Hepatocyte (in vitro differentiated cells): ENCODE measurements at regions not wholly inside any gene's neighbourhood (a gene's known extent, or its start where the extent isn't known, plus 50 kb on each side); places are given as distances from the start of the nearest gene placed in this dataset.

Source experiments
- DNase-seq: peaks from one replicate; pipeline ENCODE4 v3.0.0-alpha.2; 2016; ENCODE audit warnings: low spot score
- H2AFZ ChIP-seq: fragments of 200-600 bp; sonication (generic); 2 replicates; pipeline ENCODE4 v1.6.0; 2016; ENCODE audit warnings: antibody characterized with exemption, mild to moderate bottlenecking
- H3K27ac ChIP-seq: fragments of 200-600 bp; sonication (generic); 2 replicates; pipeline ENCODE4 v1.5.1; 2016; ENCODE audit warnings: mild to moderate bottlenecking
- H3K27me3 ChIP-seq: fragments of 200-600 bp; sonication (generic); 2 replicates; pipeline ENCODE4 v1.6.1; 2016
- H3K36me3 ChIP-seq: fragments of 200-600 bp; sonication (generic); replicated peaks from 2 replicates; pipeline ENCODE4 v1.5.1; 2016; ENCODE audit warnings: low read depth; ENCODE audit not compliant: insufficient read depth
- H3K4me1 ChIP-seq: fragments of 200-600 bp; sonication (generic); 2 replicates; pipeline ENCODE4 v1.5.1; 2016; ENCODE audit warnings: mild to moderate bottlenecking, moderate library complexity; ENCODE audit not compliant: insufficient read depth
- H3K4me2 ChIP-seq: fragments of 200-600 bp; sonication (generic); 2 replicates; pipeline ENCODE4 v1.6.0; 2016
- H3K4me3 ChIP-seq: fragments of 200-600 bp; sonication (generic); 2 replicates; pipeline ENCODE4 v1.5.1; 2016; ENCODE audit warnings: mild to moderate bottlenecking
- H3K79me2 ChIP-seq: fragments of 200-600 bp; sonication (generic); 2 replicates; pipeline ENCODE4 v1.6.0; 2017; ENCODE audit warnings: mild to moderate bottlenecking
- H3K9me2 ChIP-seq: fragments of 200-600 bp; sonication (generic); replicated peaks from 2 replicates; pipeline ENCODE4 v1.6.0; 2017; ENCODE audit warnings: mild to moderate bottlenecking; ENCODE audit not compliant: insufficient read depth
- H3K9me3 ChIP-seq: fragments of 200-600 bp; sonication (generic); 2 replicates; pipeline ENCODE4 v1.5.1; 2016; ENCODE audit warnings: low read depth, mild to moderate bottlenecking
- H4K20me1 ChIP-seq: fragments of 200-600 bp; sonication (generic); 2 replicates; pipeline ENCODE4 v1.6.0; 2016; ENCODE audit warnings: mild to moderate bottlenecking; ENCODE audit not compliant: insufficient read depth, poor library complexity, severe bottlenecking
- EZH2 ChIP-seq: fragments of 200-600 bp; sonication (generic); IDR thresholded peaks from 2 replicates; pipeline ENCODE4 v1.6.1; 2016; ENCODE audit warnings: antibody characterized with exemption, mild to moderate bottlenecking, borderline replicate concordance
- EZH2phosphoT487 ChIP-seq: fragments of 200-600 bp; sonication (generic); IDR thresholded peaks from one replicate; pipeline ENCODE4 v1.6.1; 2018; ENCODE audit warnings: antibody characterized with exemption, mild to moderate bottlenecking, low read depth, moderate library complexity; ENCODE audit not compliant: unreplicated experiment, severe bottlenecking
- WGBS: methylation state at CpG from one replicate; pipeline ENCODE4 v1.1.6; 2016; ENCODE audit warnings: low lambda C conversion rate; ENCODE audit errors: missing lambda C conversion rate; 5-methylcytosine and 5-hydroxymethylcytosine counted together
- TF ChIP-seq, protein P1 (sequence below): fragments of 200-600 bp; sonication (generic); IDR thresholded peaks from 2 replicates; pipeline ENCODE4 v1.5.1; 2016; ENCODE audit warnings: antibody characterized with exemption, mild to moderate bottlenecking; ENCODE audit not compliant: poor library complexity

GRCh38 chr4:23039818-23040217 lies 347.1 kb downstream of the GBA3 start:
- H3K27ac ChIP-seq, result no peak overlapping the region
- 59% methylated on average over 1 of the region's 1 CpG for WGBS
- H3K36me3 ChIP-seq, result no peaks in the 10 kb centered on the region
- H2AFZ ChIP-seq, result no peak overlapping the region
- no peaks in the 10 kb centered on the region for H3K9me3 ChIP-seq
- H3K4me3 ChIP-seq, result no peak overlapping the region
- no peak for DNase-seq
- no peaks in the 10 kb centered on the region for H3K79me2 ChIP-seq
- no peaks in the 10 kb centered on the region for H3K4me1 ChIP-seq
- no peak overlapping the region for H3K4me2 ChIP-seq
- H3K27me3 ChIP-seq, result no peaks in the 10 kb centered on the region
- H3K9me2 ChIP-seq, result no peaks in the 10 kb centered on the region
- H4K20me1 ChIP-seq, result no peaks in the 10 kb centered on the region
- TF ChIP-seq EZH2, result no peak
- TF ChIP-seq EZH2phosphoT487, result no peak
- TF ChIP-seq, protein P1, sequence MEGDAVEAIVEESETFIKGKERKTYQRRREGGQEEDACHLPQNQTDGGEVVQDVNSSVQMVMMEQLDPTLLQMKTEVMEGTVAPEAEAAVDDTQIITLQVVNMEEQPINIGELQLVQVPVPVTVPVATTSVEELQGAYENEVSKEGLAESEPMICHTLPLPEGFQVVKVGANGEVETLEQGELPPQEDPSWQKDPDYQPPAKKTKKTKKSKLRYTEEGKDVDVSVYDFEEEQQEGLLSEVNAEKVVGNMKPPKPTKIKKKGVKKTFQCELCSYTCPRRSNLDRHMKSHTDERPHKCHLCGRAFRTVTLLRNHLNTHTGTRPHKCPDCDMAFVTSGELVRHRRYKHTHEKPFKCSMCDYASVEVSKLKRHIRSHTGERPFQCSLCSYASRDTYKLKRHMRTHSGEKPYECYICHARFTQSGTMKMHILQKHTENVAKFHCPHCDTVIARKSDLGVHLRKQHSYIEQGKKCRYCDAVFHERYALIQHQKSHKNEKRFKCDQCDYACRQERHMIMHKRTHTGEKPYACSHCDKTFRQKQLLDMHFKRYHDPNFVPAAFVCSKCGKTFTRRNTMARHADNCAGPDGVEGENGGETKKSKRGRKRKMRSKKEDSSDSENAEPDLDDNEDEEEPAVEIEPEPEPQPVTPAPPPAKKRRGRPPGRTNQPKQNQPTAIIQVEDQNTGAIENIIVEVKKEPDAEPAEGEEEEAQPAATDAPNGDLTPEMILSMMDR, result no peak

DNA sequence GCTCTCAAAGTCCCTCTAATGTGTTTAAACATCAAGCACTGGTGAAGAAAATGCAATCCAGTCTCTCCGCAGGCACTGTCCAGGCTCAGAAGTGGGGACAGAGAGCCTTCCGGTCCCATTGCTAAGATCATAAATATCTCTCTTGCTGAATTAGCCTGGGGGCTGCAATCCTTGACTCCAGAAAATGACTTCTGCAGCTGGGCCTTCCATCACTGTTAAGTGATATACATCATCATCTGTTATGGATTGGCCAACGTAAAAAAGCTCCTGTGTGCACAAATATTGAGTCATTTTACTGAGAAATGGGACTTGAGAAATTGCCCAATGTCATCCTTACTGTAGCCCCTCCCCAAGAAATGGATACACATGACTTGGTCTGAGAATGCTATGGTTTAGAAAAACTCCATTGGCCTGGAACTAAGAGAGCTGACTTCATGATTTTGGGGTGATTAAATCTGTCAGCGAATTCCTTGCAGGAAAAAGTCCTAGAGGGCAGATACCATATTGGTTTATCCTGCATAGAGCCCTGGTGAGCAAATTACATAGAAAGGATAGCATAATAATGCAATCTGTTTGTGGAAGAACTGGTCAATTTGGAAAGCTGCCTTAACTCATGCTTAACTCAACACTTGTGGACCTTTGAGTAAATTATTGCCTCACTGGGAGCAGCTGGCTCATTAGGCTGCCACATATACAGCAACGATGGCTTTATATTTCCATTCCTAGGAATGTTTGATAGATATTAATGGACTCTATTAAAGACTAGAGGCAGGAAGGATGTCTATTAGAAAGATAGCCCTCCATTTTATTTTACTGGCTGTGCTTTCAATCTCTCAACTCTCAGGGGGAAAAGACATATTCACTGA lies 346.1 kb downstream of the GBA3 start:
- H3K27me3 ChIP-seq, result no peaks in the 10 kb centered on the region
- 88% methylated on average over 5 of the region's 5 CpGs for WGBS
- no peaks in the 10 kb centered on the region for H4K20me1 ChIP-seq
- no peak overlapping the region for H3K27ac ChIP-seq
- H3K9me2 ChIP-seq, result no peaks in the 10 kb centered on the region
- TF ChIP-seq, protein P1, result no peak
- TF ChIP-seq EZH2phosphoT487 (no peak), EZH2 (no peak)
- H3K4me3 ChIP-seq, result no peak overlapping the region
- DNase-seq, result no peak
- no peaks in the 10 kb centered on the region for H3K4me1 ChIP-seq
- H3K4me2 ChIP-seq, result no peak overlapping the region
- H3K79me2 ChIP-seq, result no peaks in the 10 kb centered on the region
- H2AFZ ChIP-seq, result no peak overlapping the region
- no peaks in the 10 kb centered on the region for H3K36me3 ChIP-seq
- H3K9me3 ChIP-seq, result no peaks in the 10 kb centered on the region

- H2AFZ ChIP-seq, result no peak overlapping the region
- H3K79me2 ChIP-seq, result no peaks in the 10 kb centered on the region
- no peaks in the 10 kb centered on the region for H3K9me3 ChIP-seq
- no peak overlapping the region for H3K4me3 ChIP-seq
- H3K27me3 ChIP-seq, result no peaks in the 10 kb centered on the region
- no peaks in the 10 kb centered on the region for H4K20me1 ChIP-seq
- H3K4me2 ChIP-seq, result no peak overlapping the region
- H3K27ac ChIP-seq, result no peak overlapping the region
- WGBS, result 87% methylated on average over 10 of the region's 10 CpGs
- no peaks in the 10 kb centered on the region for H3K36me3 ChIP-seq
- H3K4me1 ChIP-seq, result no peaks in the 10 kb centered on the region
- no peaks in the 10 kb centered on the region for H3K9me2 ChIP-seq
- DNase-seq, result no peak
- TF ChIP-seq EZH2, result no peak
- TF ChIP-seq, protein P1, result no peak
- no peak for TF ChIP-seq EZH2phosphoT487
These were observed 344.3 kb downstream of the GBA3 start for GRCh38 chr4:23036921-23037495.
